ENCODE measurements at regions not wholly inside any gene's neighbourhood (a gene's known extent, or its start where the extent isn't known, plus 50 kb on each side); places are given as distances from the start of the nearest gene placed in this dataset.

DNA sequence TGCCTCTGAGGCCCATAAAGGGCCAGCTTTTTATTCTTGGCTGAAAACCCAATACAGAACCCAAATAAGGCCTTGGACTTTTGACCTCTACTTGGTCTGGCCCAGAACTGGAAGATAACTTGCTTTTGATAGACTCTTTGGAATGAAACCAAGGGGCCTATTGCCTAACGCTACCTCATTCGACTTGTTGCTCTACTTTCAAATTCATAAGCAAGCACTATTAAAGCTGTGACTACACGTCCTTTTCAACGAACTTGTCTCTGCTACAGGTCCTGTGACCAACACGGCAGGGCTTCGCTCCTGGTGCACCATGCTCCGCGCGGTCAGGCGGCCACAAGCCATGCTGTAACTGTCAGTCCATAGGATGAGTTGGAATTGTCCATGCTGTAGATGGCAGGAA lies 385.4 kb downstream of the MFSD1 start:
- Histone ChIP-seq H3K27me3 (no peaks in the 10 kb centered on the region), H3K4me3 (no peak overlapping the region), H3K9me3 (no peaks in the 10 kb centered on the region), H3K36me3 (no peaks in the 10 kb centered on the region), H3K4me1 (no peaks in the 10 kb centered on the region), H3K27ac (no peak overlapping the region)
- no peak for TF ChIP-seq CTCF (IDR thresholded peaks at IDR 0.05)
- DNase-seq (ENCODE audit: low spot score in 2 of 2), result no peak
- intact Hi-C loops (cut with DNase I), result no loop called here

- Histone ChIP-seq H3K27me3 (no peaks in the 10 kb centered on the region), H3K4me3 (no peak overlapping the region), H3K4me1 (no peaks in the 10 kb centered on the region), H3K36me3 (no peaks in the 10 kb centered on the region), H3K27ac (no peak overlapping the region), H3K9me3 (no peaks in the 10 kb centered on the region)
- TF ChIP-seq CTCF (IDR thresholded peaks at IDR 0.05), result no peak
- DNase-seq (ENCODE audit: low spot score in 2 of 2), result no peak
- intact Hi-C loops (cut with DNase I), result no loop called here
Measured at GRCh38 chr3:159187706-159188105, 385.9 kb downstream of the MFSD1 start.

GRCh38 chr3:159189994-159190669 lies 388.3 kb downstream of the MFSD1 start:
- no peaks in the 10 kb centered on the region for H3K27me3 ChIP-seq
- no peaks in the 10 kb centered on the region for H3K36me3 ChIP-seq
- TF ChIP-seq CTCF (IDR thresholded peaks at IDR 0.05), result no peak
- no peak for DNase-seq (ENCODE audit: low spot score in 2 of 2)
- H3K9me3 ChIP-seq, result no peaks in the 10 kb centered on the region
- H3K4me1 ChIP-seq, result no peaks in the 10 kb centered on the region
- intact Hi-C loops (cut with DNase I), result no loop called here
- no peak overlapping the region for H3K27ac ChIP-seq
- no peak overlapping the region for H3K4me3 ChIP-seq

GRCh38 chr3:159191447-159191846 lies 389.6 kb downstream of the MFSD1 start:
- intact Hi-C loops (cut with DNase I), result no loop called here
- H3K4me3 ChIP-seq, result no peak overlapping the region
- no peaks in the 10 kb centered on the region for H3K9me3 ChIP-seq
- H3K4me1 ChIP-seq, result no peaks in the 10 kb centered on the region
- H3K27ac ChIP-seq, result no peak overlapping the region
- no peak for DNase-seq (ENCODE audit: low spot score in 2 of 2)
- TF ChIP-seq CTCF (IDR thresholded peaks at IDR 0.05), result no peak
- no peaks in the 10 kb centered on the region for H3K36me3 ChIP-seq
- H3K27me3 ChIP-seq, result no peaks in the 10 kb centered on the region

- intact Hi-C loops (cut with DNase I), result no loop called here
- no peak for DNase-seq (ENCODE audit: low spot score in 2 of 2)
- Histone ChIP-seq H3K4me3 (no peak overlapping the region), H3K36me3 (no peaks in the 10 kb centered on the region), H3K9me3 (peaks cover 0 to 3% of the 10 kb centered on the region in 2 donors), H3K27me3 (no peaks in the 10 kb centered on the region), H3K4me1 (no peaks in the 10 kb centered on the region), H3K27ac (no peak overlapping the region)
- TF ChIP-seq CTCF (IDR thresholded peaks at IDR 0.05), result no peak
Measured at GRCh38 chr3:159196359-159196758, 394.5 kb downstream of the MFSD1 start.

DNA sequence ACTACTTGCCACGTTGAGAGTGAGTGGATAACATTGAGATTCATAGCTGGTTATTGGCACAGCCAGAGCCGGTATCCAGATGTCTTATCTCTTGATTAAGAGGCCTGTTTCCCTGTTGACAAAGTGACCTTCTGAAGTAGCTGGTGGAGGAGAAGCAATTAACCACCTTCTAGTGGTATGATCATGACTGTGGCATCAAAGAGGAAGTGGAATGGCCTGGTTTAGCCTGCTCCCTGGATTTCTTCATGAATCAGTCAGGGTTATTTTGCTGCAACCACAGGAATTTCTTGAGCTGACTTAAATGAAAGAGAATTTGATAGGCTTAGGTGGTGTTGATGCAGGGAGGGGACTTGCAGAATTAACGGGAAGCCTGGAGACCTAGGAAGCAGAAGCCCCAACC lies 398.3 kb downstream of the MFSD1 start:
- no peak overlapping the region for H3K4me3 ChIP-seq
- H3K4me1 ChIP-seq, result no peaks in the 10 kb centered on the region
- H3K27ac ChIP-seq, result no peak overlapping the region
- H3K9me3 ChIP-seq, result peaks cover 0 to 3% of the 10 kb centered on the region in 2 donors
- no peaks in the 10 kb centered on the region for H3K36me3 ChIP-seq
- intact Hi-C loops (cut with DNase I), result no loop called here
- no peak for TF ChIP-seq CTCF (IDR thresholded peaks at IDR 0.05)
- H3K27me3 ChIP-seq, result no peaks in the 10 kb centered on the region
- DNase-seq (ENCODE audit: low spot score in 2 of 2), result no peak
